ENCODE measurements at regions not wholly inside any gene's neighbourhood (a gene's known extent, or its start where the extent isn't known, plus 50 kb on each side); places are given as distances from the start of the nearest gene placed in this dataset.

DNA sequence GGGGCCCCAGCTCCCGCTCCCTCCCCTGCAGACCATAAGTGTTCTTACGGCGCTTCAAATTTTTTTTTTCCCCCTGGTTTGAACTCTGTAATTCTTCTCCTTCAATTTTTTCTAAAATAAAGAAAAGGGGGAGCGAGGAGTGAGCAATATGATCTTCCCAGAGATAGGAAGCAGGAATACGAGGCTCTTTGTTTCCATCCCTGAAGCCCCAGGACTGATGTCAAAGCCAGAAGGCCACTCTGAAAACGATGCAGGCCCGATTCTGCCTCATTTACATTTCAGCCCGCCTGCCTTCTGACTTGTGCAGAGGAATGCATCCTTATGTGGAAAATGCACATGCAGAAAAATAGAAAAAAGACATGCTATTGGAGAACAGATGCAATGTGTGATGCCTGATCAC, 401.5 kb upstream of the MKI67 start:
- DNase-seq (ENCODE audit: low read depth), result no peak

DNA sequence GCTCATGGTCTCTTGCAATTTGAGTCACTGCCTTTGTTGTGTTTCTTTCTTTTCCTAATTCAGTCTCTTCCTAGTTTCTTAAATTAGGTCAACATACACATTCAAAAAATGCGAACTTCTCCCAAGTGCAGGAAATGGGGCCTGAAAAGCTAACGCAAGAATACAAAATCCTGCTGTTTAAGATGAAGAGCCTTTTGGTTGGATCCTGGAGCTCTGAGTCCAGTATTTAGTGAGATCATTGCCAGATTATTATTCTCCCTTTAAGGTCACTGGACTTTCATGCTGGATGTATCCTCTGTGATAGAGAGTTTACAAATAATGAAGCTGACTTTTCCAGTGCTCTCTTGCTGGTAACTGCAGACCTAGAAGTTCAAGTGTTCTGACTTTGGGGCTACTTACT, 401.9 kb upstream of the MKI67 start:
- no peak for DNase-seq (ENCODE audit: low read depth)

DNA sequence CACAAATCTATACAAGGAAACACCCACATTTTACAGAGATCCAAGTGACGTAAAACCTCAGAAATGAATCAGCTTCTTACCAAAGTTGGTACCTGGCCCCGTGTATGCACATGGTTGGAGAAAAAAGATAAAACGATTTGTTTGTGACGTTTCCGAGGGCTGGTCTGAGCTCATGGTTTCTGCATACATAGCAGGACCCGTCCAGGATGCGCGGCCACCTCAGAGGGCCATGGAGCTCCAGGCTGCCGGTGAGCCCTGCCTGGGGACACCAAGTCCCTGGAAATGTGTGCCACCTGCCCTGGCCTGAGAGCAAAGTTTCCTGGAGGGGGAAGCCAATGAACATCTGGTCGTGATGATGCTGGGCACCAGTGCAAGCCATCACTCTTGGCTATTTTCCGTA, 402.6 kb upstream of the MKI67 start:
- DNase-seq (ENCODE audit: low read depth), result no peak

DNA sequence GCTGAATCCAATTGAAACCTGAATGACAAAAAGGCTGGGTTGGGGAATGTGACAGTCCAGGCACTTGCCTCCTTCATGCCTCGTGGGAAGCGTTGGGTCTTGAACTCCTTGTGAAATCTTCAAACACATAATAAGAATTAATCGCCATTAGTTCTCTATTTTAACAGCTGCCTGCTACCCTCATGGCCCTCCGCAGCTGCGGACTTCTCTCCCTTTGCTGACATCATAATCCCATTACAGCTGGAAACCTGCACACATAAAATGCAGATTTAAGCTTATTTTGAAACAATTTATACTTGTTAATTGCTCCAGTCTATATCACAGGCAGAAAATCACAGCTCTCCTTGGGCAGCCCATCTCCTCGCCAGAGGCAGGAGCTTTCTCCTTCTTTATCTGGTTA, 403.0 kb upstream of the MKI67 start:
- DNase-seq (ENCODE audit: low read depth), result no peak

DNA sequence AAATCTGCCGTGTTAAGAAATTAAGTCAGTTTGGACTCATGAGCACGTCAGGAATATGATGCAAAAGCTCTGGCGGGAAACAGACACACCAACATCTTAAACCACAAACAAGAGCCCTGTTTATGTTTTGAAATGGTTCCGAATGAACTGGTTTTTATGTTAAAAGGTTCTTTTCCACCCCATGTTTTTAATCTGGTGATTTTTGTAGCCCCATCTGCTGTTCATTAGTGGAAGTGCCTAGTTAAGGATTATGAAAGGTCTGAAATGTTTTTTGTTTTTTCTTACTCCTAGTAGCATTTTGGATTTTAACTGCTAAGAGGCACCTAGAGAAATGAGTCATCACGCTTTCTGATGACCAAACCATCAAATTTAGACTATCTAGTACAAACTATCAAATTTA, 404.1 kb upstream of the MKI67 start:
- no peak for DNase-seq (ENCODE audit: low read depth)

DNA sequence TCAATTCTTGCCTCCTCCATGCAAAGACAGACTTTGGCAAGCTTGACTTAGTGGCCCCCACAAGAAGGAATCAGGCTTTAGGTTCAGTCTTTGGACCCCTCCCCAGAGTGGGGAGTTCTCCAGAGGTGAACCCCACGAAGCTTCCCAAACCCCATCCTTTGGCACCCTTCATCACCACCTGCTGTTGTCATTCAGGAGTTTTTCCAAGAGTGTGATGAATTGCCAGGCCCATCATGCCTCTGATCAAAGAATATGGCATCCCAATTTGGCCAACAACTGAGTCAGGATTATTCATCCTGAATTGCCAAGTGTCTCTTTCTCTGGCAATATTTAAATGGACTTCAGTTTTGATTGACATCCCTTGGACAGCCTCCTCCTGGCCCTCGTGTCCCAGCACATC, 404.7 kb upstream of the MKI67 start:
- no peak for DNase-seq (ENCODE audit: low read depth)

DNA sequence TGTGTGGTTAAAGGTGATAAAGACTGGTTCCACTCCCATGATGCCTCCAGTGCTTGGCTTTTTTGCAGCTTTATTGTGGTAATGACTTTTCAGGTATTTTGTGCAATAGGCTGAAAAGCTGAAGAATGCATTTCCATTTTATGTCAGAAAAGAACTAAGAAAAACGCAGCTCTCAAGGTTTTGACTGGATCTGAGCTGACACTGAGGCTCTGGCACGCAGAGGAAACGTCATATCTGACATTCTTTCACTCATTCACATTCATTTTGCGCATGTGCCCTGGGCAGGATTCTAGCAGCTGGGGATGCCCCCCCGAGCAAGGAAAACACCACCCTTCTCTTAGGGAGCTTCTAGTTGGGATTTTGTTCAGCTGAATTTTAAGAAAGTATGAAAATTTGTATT, 408.5 kb upstream of the MKI67 start:
- no peak for DNase-seq (ENCODE audit: low read depth)

DNA sequence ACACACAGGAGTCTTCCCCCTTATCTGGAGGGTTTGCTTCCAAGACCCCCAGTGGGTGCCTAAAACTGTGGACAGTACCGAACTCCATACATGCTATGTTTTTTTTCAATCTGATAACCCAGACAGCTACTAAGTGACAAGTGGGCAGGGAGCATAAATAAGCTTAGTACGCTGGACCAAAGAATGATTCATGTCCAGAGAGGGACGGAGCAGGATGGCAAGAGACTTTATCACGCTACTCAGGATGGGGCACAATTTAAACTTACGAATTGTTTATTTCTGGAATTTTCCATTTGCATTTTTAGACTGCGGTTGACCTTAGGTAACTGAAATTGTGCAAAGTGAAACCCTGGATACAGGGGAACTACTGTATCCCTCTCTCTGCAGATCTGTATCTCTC, 410.0 kb upstream of the MKI67 start:
- DNase-seq (ENCODE audit: low read depth), result no peak

DNA sequence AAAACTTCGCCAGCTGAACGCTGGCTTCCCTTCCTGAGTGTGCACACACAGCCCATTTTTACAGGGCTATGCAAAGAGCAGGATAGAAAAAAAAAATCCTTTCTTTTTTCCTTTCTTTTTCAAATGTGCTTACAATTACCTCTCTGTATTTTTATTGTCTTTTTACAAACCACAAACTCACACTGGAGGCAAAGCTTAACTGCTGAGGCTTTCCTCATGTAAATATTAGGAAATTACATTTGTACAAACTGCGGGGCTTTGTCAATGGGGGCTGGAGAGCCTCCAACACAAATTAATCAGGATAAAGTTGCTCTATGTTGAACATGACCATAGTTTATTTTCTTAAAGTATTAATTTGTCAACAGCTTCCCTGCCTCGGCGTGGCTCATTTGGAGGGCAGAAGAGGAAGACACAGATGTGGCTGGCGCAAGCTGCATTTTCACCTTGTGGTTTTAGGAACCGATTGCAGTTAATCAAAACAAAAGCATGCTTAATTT, 411.7 kb upstream of the MKI67 start:
- DNase-seq (ENCODE audit: low read depth), result no peak

DNA sequence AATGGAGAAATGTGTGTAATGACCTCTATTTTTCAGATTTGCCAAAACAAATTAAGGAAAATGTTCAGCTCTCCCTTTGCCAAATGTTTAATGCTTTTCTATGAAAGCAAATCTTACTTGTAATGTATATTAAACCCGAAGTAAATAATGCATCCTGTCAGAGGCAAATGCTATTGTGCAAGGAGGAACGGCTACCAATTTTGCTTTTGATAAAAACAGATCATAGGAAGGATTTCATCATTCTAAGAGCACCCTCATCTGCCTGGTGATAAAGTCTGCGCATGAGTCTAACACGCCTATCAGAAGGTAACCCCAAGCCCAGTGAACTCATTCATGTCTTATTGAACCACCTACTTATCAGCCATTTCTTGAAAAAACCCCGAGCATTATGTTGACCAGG, 412.4 kb upstream of the MKI67 start:
- no peak for DNase-seq (ENCODE audit: low read depth)

DNA sequence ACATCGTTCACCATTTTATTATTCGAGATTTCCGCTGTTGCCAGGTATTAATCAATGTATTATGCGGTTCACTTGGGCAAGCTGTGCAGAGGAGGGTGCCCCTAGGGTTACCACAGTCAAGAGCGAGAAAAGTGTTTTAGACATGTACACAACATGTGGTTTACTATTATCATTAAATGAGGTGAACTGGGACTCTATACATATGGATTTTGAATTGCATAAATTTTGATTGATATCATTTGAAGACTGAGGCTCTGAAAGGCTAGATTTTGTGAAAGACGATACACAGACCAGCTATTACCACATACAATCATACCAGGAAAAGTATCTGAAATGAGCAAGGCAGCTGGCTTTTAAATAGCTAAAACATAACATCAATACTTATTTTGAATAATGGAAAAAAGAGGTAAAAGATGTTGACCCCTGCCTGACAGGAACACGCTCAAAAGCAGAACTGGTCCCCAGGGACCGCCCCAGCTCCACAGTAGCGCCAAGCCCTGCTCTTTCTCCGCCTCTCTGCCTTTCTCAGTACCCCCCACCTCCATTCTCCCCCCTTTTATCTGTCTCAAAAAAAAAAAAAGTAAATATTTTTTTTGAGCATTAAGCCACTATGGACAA, 413.4 kb upstream of the MKI67 start:
- DNase-seq (ENCODE audit: low read depth), result no peak

DNA sequence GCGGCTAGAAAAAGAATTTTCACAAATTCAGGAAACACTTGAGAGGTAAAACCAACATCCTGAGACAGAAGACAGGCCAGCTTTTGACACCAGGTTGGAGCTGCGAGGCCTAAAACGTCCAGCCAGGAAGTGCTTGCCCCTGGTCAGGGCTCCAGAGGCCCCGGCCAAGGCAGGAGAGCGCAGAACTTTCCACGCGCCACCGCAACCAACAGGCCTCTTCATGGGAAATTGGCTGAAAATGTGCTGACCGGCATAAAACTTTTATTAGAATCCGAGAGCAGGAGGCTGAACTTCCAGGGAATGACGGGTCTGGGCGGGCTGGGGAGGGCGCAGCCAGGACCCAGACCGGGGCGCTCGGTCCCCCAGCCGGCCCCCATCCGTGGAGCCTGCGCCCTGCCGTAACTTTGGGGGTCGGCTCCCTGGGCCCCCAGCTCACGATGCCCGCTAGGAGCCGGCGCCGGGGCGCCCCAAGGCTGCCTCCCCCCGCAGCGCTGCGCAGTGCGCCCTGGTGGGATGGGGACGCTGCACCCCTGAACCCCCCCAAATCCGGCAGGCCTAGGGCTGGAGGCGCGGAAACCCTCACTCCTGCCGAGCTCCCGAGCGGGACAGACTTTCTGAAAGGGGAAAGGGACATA, 414.0 kb upstream of the MKI67 start:
- no peak for DNase-seq (ENCODE audit: low read depth)

DNA sequence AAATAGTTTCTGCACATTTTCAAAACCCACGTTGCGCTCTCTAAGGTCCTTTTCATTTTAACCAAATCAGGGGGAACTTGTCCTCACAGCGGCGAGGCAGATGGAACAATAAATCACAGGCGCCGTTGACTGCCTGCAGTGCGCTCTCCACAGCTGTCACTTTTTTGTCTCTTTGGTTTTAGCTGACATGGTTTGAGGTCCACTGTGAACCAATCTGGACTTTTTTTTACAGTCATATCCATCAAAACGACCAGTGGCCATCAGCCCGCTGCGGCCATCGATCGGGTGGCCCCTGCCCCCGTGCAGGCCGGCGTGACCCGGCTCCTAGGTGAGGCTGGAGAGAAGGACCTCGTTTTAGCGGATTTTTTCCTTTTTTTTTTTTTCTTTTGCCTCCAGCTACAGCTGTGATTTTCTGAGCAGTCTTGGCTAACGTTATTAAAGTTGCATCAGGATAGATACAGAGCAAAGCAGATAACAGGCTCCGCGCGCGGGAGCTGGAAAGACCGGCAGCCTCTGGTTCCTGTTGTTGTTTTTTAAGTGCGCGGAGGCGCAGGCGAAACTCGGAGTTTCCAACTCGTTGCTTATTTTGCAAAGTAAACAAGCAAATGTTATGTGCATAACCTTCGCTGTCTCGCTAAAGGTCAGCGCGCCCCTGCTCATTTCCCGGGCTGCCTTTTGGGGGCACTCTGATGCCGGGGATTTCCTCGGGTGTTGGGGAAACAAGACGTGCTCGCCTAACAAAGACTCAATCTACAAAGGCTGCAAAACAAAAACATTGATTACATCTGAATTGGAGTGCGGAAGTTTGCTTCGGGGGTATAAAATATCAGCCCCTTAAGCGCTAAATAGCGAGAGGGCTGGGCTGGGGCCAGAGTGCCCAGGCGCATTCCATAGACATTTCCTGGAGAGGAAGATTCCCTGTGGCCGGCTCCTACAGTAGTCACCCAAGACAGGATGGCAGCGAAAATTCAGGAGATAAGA, 414.8 kb upstream of the MKI67 start:
- no peak for DNase-seq (ENCODE audit: low read depth)

DNA sequence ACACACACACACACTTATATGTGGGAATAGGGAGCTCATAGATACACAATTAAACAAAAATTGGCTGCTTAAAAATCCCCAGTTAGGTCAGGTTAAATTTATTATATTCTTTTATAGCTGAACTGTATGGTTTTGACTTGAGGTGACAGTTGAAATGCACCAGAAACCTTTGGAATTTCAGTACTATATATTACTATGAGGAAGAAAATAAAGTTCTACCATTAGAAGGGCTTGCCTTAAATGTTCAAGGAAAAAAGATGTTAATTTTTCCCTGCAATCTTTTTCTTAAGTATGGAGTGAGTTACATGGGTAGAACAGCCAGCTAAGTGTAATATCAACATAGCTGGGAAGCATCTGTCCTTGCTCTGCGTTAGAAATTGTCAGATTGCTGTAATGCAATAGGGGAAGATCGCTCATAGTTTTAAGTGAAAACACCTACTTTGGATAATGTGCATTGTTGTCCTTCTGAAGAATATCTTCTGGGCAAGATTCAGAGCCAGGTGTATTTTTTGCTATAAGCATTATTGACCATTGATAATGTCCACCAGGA, 415.8 kb upstream of the MKI67 start:
- no peak for DNase-seq (ENCODE audit: low read depth)

DNA sequence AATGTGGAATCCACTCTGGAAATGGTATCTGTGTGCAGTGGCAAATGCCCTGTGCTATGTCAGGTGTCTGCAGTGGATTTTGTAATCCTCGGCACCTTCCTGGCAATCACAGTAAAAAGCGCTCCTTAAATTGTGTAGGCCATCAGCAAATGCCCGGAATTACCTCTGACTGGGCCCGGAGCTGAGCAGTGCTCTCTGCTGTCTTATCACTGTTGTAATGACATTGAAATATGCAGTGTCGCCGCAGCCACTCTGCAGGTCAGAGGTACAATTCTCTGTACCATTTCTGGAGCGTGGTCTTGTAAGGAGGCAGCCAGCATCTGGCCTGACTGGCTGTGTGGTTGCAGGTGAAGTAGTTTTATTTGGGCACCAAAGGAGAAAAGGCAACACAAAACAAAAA, 416.4 kb upstream of the MKI67 start:
- DNase-seq (ENCODE audit: low read depth), result no peak

DNA sequence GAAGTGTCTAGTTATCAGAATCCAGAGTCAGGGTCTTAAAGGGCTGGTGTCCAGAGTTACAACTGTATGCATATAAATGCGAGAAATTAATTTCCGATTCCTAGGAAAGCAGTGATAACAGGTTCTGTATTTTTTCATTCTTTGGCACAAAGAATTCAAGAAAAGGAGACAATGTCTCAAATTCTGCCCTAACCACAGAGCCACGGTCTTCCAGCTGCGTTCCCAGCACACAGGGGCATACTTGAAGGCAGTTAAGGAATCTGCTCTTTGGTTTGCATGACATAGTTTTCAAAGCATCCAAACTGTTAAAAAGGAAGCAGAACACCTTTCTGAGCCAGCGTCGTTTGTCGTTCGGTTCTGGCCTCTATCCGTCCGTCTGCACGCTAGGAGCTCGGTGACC, 416.9 kb upstream of the MKI67 start:
- DNase-seq (ENCODE audit: low read depth), result no peak

DNA sequence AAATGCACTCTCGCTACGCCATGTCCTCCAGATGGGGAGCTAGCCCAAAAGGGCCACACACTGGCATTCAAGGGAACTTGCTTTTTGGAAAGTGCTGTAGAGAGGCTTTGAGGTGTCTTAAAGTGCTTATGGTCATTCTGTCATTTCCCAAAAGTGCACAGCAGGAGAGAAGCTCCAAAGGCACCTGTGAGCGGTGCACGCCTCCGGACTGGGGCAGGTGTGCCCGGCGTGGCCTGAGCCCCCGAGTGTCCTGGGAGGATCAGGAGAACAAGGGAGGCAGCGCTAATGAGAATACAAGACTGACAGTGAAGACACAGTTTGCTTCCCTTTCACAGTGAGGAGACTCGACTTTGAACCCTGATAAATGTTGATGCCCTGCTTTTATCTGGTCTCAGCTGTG, 419.0 kb upstream of the MKI67 start:
- DNase-seq (ENCODE audit: low read depth), result no peak

DNA sequence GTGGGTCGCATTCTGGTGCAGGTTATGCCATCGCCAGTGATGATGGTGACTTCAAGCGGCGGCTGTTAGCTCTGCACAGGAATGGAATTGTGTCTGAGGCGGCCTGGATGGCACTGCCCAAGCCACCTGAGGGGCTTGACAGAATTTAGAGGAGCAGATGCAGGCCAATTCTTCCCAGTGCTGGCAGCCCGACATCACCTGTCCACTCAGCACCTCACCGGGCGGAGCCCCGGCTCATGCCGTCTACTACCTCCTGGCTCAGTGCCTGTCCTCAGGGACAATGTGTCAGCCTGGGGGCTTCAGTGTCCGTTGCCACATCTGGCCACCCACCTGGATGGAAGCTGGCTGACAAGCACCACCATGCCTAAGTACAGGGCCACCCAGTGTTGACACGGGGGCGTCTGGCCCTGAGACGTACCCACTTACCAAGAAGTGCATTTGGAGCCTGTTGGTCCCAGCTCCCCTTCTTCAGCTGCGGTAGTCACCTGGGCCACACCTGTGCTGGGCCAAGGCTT, 420.5 kb upstream of the MKI67 start:
- no peak for DNase-seq (ENCODE audit: low read depth)

DNA sequence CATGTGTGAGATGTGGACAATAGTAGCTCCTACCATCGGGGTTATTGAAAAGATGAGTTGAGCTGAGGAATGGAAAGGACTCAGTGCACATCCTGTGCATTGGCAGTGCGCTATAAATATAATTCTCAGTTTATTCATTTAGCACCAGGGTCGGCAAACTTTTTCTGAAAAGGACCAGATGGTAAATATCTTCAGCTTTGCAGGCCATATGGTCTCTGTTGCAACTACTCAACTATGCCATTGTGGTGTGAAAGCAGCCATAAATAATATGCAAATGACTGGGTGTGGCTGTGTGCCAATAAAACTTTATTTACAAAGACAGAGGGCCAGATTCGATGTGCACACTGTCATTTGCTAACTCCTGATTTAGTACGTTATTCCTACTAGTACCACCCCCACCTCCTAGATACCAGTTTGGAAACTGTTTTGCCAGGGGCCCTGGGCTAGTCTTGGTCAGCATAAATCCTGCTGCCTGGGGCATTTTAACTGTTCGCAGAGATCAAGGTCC, 422.9 kb upstream of the MKI67 start:
- DNase-seq (ENCODE audit: low read depth), result no peak

DNA sequence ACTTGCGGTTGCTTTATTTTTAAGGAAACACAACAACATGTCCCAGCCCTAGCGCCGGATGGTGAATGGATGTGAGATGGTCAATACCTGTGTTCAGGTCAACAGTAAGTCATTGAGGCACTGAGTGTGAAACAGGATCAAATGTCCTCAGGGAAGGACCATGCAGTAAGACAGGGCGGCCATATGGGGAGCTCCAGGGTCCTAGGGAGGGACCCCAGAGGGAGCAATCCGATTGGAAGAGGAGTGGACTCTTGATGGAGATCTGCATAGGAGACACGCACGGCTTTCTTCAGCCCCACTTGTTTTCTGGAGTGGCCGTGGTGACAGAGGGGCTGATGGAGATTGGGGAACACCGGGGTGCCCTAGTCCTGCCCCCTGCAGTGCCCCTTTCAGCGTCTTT, 423.8 kb upstream of the MKI67 start:
- DNase-seq (ENCODE audit: low read depth), result no peak

DNA sequence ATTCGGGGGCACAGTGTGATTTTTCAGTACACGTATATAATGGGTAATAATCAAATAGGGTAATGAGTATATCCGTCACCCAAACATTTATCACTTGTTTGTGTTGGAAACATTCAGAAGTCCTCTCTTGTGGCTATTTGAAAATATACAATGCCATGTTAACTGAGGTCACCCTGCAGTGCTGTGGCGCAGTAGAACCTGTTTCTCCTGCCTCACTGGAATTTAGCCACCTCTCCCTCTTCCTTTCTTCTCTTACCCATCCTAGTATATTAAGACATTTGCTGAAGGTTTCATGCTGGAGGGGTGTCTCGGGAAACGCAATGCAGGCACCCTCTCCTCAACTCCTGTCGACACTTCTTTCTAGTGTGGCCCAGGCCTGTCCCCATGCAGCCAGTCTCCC, 425.3 kb upstream of the MKI67 start:
- DNase-seq (ENCODE audit: low read depth), result no peak

DNA sequence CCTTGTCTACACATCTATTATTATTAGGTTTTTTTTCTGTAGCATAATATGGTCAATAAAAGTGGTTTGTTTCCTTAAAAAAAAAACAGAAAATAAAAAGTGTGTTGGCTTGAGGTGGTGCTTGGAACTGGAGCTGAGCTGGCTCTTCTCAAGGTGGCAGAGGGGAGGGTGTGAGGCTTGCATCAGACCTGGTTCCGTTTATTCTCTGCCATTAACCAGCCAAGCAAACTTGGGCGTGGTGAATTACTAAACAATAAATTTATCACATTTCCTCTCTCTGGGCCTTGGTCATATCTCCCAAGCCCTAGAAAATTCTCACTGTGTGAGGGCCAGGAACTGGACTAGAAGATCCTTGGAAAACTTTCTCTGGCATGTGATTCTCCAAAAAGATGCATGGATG, 427.5 kb upstream of the MKI67 start:
- DNase-seq (ENCODE audit: low read depth), result no peak
